H1 (cell line): ENCODE measurements at regions not wholly inside any gene's neighbourhood (a gene's known extent, or its start where the extent isn't known, plus 50 kb on each side); places are given as distances from the start of the nearest gene placed in this dataset.

ENCODE experiments used
- CTCF ChIA-PET: fragments of 300-600 bp; sonication (Branson Sonifier 250); formaldehyde crosslinking; loops from one replicate; lab custom pipeline; 2021; ENCODE audit not compliant: partially characterized antibody; lab: Charles Lee
- POLR2A ChIA-PET: fragments of 300-600 bp; sonication (Branson Sonifier 250); formaldehyde crosslinking; loops from one replicate; lab custom pipeline; 2021; ENCODE audit warnings: inconsistent platforms; ENCODE audit not compliant: partially characterized antibody; lab: Charles Lee
- DNase-seq, 2 experiments: peaks; one replicate each; pipeline versions ENCODE4 v3.0.0 to v3.0.0-alpha.2; 2010 to 2022; ENCODE audit warnings: low spot score in 2 of 2, low read depth in 1 of 2, mixed read lengths in 1 of 2
- FAIRE-seq: peaks from 2 replicates; lab custom pipeline; 2011; peaks lifted over from hg19 to GRCh38; lab: Jason Lieb, UNC
- H2AFZ ChIP-seq: 2 replicates; pipeline ENCODE4 v1.8.1; 2012; ENCODE audit warnings: low read length, inconsistent platforms
- H2AK5ac ChIP-seq: 2 replicates; pipeline ENCODE4 v1.6.1; 2013; ENCODE audit warnings: low read depth, low read length
- H2BK120ac ChIP-seq: replicated peaks from 2 replicates; pipeline ENCODE3; 2013; ENCODE audit warnings: low read depth, low read length, inconsistent platforms
- H2BK12ac ChIP-seq: 2 replicates; pipeline ENCODE4 v1.6.1; 2013; ENCODE audit warnings: low read depth, low read length
- H2BK15ac ChIP-seq: 2 replicates; pipeline ENCODE4 v1.6.1; 2013; ENCODE audit warnings: low read length
- H2BK20ac ChIP-seq: 2 replicates; pipeline ENCODE4 v1.6.1; 2013; ENCODE audit warnings: low read length
- H2BK5ac ChIP-seq: 2 replicates; pipeline ENCODE4 v1.6.1; 2013; ENCODE audit warnings: low read depth, low read length
- H3K14ac ChIP-seq: 2 replicates; pipeline ENCODE4 v1.6.1; 2013; ENCODE audit warnings: inconsistent platforms; ENCODE audit not compliant: insufficient read length
- H3K18ac ChIP-seq: 2 replicates; pipeline ENCODE4 v1.6.1; 2013; ENCODE audit warnings: low read length; ENCODE audit errors: extremely low read depth
- H3K23ac ChIP-seq: 2 replicates; pipeline ENCODE4 v1.6.1; 2013; ENCODE audit warnings: inconsistent platforms; ENCODE audit not compliant: insufficient read length
- H3K23me2 ChIP-seq: 2 replicates; pipeline ENCODE4 v1.6.1; 2013; ENCODE audit warnings: low read depth, low read length
- H3K27ac ChIP-seq: 2 replicates; pipeline ENCODE4 v1.6.1; 2011; ENCODE audit warnings: low read depth, low read length, inconsistent platforms
- H3K27me3 ChIP-seq, 4 experiments: replicated peaks in 1 of 4; 1 replicate in 1 of 4; 2 replicates in 3 of 4; pipeline versions ENCODE4 v1.6.1 to v1.8.1; 2011 to 2013; ENCODE audit warnings: low read length in 3 of 4, mild to moderate bottlenecking in 3 of 4, inconsistent platforms in 2 of 4, mixed read lengths in 2 of 4, moderate library complexity in 1 of 4; ENCODE audit not compliant: control insufficient read depth in 3 of 4, insufficient read depth in 3 of 4; ENCODE audit errors: extremely low read depth in 1 of 4
- H3K36me3 ChIP-seq, 4 experiments: 2 replicates each; pipeline versions ENCODE4 v1.6.1 to v1.8.1; 2011 to 2013; ENCODE audit warnings: mild to moderate bottlenecking in 4 of 4, low read length in 3 of 4, moderate library complexity in 2 of 4, control low read depth in 1 of 4, inconsistent platforms in 1 of 4; ENCODE audit not compliant: insufficient read depth in 4 of 4, control insufficient read depth in 2 of 4
- H3K4ac ChIP-seq: replicated peaks from 2 replicates; pipeline ENCODE3; 2013; ENCODE audit warnings: low read length, low read depth, mixed read lengths, inconsistent platforms; ENCODE audit not compliant: insufficient read length
- H3K4me1 ChIP-seq, 4 experiments: replicated peaks in 1 of 4; 1 replicate in 1 of 4; 2 replicates in 3 of 4; pipeline versions ENCODE4 v1.6.1 to v1.8.1; 2011 to 2013; ENCODE audit warnings: low read length in 3 of 4, inconsistent platforms in 2 of 4, mixed read lengths in 1 of 4; ENCODE audit not compliant: insufficient read depth in 4 of 4, control insufficient read depth in 3 of 4
- H3K4me2 ChIP-seq, 2 experiments: 2 replicates each; pipeline versions ENCODE4 v1.6.1 to v1.8.1; 2011 to 2013; ENCODE audit warnings: low read depth in 2 of 2, low read length in 2 of 2, control low read depth in 1 of 2, inconsistent platforms in 1 of 2, mild to moderate bottlenecking in 1 of 2; ENCODE audit not compliant: insufficient read depth in 1 of 2
- H3K4me3 ChIP-seq, 4 experiments: fragments of 200-600, 300-600 bp in 1 of 4; sonication (generic), shearing (Covaris generic), sonication (Bioruptor Twin) in 1 of 4; 2 replicates each; pipeline versions ENCODE4 v1.5.1 to v1.8.1; 2011 to 2016; ENCODE audit warnings: low read length in 4 of 4, low read depth in 3 of 4, control low read depth in 2 of 4, inconsistent platforms in 2 of 4, mild to moderate bottlenecking in 2 of 4, mixed read lengths in 1 of 4, moderate library complexity in 1 of 4; ENCODE audit not compliant: insufficient read depth in 2 of 4; ENCODE audit errors: extremely low read depth in 1 of 4
- H3K56ac ChIP-seq: replicated peaks from 2 replicates; pipeline ENCODE3; 2013; ENCODE audit warnings: low read depth, mild to moderate bottlenecking, mixed read lengths, low read length, inconsistent platforms; ENCODE audit not compliant: insufficient read length
- H3K79me1 ChIP-seq: 2 replicates; pipeline ENCODE4 v1.6.1; 2013; ENCODE audit warnings: low read depth, low read length, control low read depth
- H3K79me2 ChIP-seq, 2 experiments: 2 replicates each; pipeline versions ENCODE4 v1.6.1 to v1.8.1; 2012 to 2013; ENCODE audit warnings: low read length in 2 of 2, mild to moderate bottlenecking in 2 of 2, inconsistent platforms in 1 of 2; ENCODE audit not compliant: insufficient read depth in 2 of 2, control insufficient read depth in 1 of 2
- H3K9ac ChIP-seq, 4 experiments: replicated peaks in 1 of 4; 1 replicate in 1 of 4; 2 replicates in 3 of 4; pipeline versions ENCODE4 v1.6.1 to v1.8.1; 2011 to 2013; ENCODE audit warnings: low read depth in 3 of 4, low read length in 3 of 4, control low read depth in 2 of 4, mild to moderate bottlenecking in 2 of 4, moderate library complexity in 2 of 4, inconsistent platforms in 1 of 4; ENCODE audit errors: extremely low read depth in 1 of 4
- H3K9me3 ChIP-seq, 2 experiments: 2 replicates each; pipeline versions ENCODE4 v1.6.1 to v1.8.1; 2012 to 2013; ENCODE audit warnings: mild to moderate bottlenecking in 2 of 2, moderate library complexity in 2 of 2, control low read depth in 1 of 2, inconsistent platforms in 1 of 2, low read depth in 1 of 2, low read length in 1 of 2, mixed read lengths in 1 of 2; ENCODE audit not compliant: insufficient read depth in 2 of 2
- H4K20me1 ChIP-seq, 2 experiments: replicated peaks in 1 of 2; 2 replicates each; pipeline versions ENCODE3 to v1.8.1; 2011 to 2013; ENCODE audit warnings: inconsistent platforms in 2 of 2, low read length in 2 of 2, mild to moderate bottlenecking in 1 of 2; ENCODE audit not compliant: insufficient read depth in 2 of 2, control insufficient read depth in 1 of 2
- H4K5ac ChIP-seq: 2 replicates; pipeline ENCODE4 v1.6.1; 2013; ENCODE audit warnings: low read length, low read depth, mixed read lengths, inconsistent platforms; ENCODE audit not compliant: insufficient read length
- H4K8ac ChIP-seq: 2 replicates; pipeline ENCODE4 v1.8.0; 2013; ENCODE audit warnings: mild to moderate bottlenecking, moderate library complexity, low read length, inconsistent platforms; ENCODE audit not compliant: insufficient read depth; ENCODE audit errors: extremely low read depth
- H4K91ac ChIP-seq: replicated peaks from 2 replicates; pipeline ENCODE3; 2013; ENCODE audit warnings: low read length, mixed read lengths, inconsistent platforms; ENCODE audit not compliant: insufficient read length
- POLR2AphosphoS5 ChIP-seq: IDR thresholded peaks from 2 replicates; pipeline ENCODE4 v1.6.1; 2011; ENCODE audit warnings: low read depth, low read length
- SP1 ChIP-seq: IDR thresholded peaks from 2 replicates; pipeline ENCODE4 v1.6.1; 2011; ENCODE audit warnings: low read depth, low read length
- YY1 ChIP-seq: IDR thresholded peaks from 2 replicates; pipeline ENCODE4 v1.6.1; 2011; ENCODE audit warnings: low read depth, mild to moderate bottlenecking, low read length
- WGBS, 2 experiments: shearing (Covaris generic) in 1 of 2; methylation state at CpG; one replicate each; pipeline versions ENCODE4 v1.1.6 to v1.1.7; 2013 to 2015; ENCODE audit warnings: low lambda C conversion rate in 2 of 2, mixed read lengths in 2 of 2, inconsistent platforms in 1 of 2, low coverage in 1 of 2, missing lambda C conversion rate in 1 of 2; ENCODE audit not compliant: insufficient replicate concordance in 2 of 2, insufficient coverage in 1 of 2, insufficient read length in 1 of 2; ENCODE audit errors: extremely low coverage in 1 of 2, missing lambda C conversion rate in 1 of 2; 5-methylcytosine and 5-hydroxymethylcytosine counted together

DNA sequence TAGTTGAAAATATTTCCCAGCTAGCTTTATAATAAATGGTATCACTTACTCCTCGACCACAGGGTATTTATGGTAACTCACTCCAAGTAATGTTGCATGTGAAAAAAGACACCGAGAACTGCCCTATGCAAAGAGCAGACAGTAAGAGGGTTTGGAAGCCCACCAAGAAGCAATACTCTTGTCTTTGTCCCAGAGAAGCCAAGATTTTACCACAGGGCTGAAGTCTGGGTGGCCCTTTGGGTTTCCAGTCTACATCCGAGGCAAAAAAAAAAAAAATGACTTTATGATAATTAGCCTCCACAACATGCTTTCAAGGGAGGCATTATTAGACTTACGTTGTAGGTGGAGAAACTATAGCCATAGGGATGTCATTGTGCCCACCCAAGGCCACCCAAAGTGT, 83.6 kb downstream of the CCDC34 start:
- WGBS, 2 experiments = 83% methylated on average over 4 of the region's 4 CpGs; no CpG with 5 or more reads in 1 of the 2 experiments
- Histone ChIP-seq H4K20me1 (no peaks in the 10 kb centered on the region), H3K79me1 (no peaks in the 10 kb centered on the region), H2BK5ac (no peak overlapping the region), H4K5ac (no peak overlapping the region), H4K8ac (no peak overlapping the region), H3K14ac (no peak overlapping the region), H2BK15ac (no peak overlapping the region), H3K23ac (no peak overlapping the region), H3K23me2 (peaks cover 1% of the 10 kb centered on the region; the same call in 1 of the 2 replicates), H3K9me3 (no peaks in the 10 kb centered on the region), H2AK5ac (no peak overlapping the region), H3K56ac (no peak overlapping the region), H2AFZ (no peak overlapping the region), H3K36me3 (no peaks in the 10 kb centered on the region), H2BK20ac (no peak overlapping the region), H3K4me2 (no peak overlapping the region), H3K18ac (no peak overlapping the region), H3K4me1 (no peaks in the 10 kb centered on the region; a peak in 1 of 7 replicates), H3K27ac (no peak overlapping the region), H4K91ac (no peak overlapping the region), H3K27me3 (no peaks in the 10 kb centered on the region), H2BK120ac (no peak overlapping the region), H3K79me2 (no peaks in the 10 kb centered on the region), H3K4me3 (no peak overlapping the region), H2BK12ac (no peak overlapping the region), H3K9ac (no peak overlapping the region), H3K4ac (no peak overlapping the region)
- TF ChIP-seq YY1 (no peak), POLR2AphosphoS5 (no peak), SP1 (no peak)
- CTCF ChIA-PET = interaction anchor here (1.6 to 3.7 kb wide), 2 partner anchors 15 to 17 kb away, joined by 4 to 15 read pairs; no protein-coding TSS in a partner anchor
- FAIRE-seq (no peak), DNase-seq (no peak)
- POLR2A ChIA-PET = no interaction called here
